GM12873 (cell line): ENCODE measurements at regions not wholly inside any gene's neighbourhood (a gene's known extent, or its start where the extent isn't known, plus 50 kb on each side); places are given as distances from the start of the nearest gene placed in this dataset.

Source experiments
- CTCF ChIP-seq: IDR thresholded peaks from 2 replicates; pipeline ENCODE4 v1.5.1; 2012; ENCODE audit warnings: low read depth, mild to moderate bottlenecking, moderate library complexity, low read length, control low read depth; ENCODE audit not compliant: insufficient read depth; ENCODE audit errors: missing control alignments

GRCh38 chr4:147163311-147163710 is 217.6 kb upstream of the TTC29 start:
- no peak for TF ChIP-seq CTCF

- no peak for TF ChIP-seq CTCF
These were observed 227.7 kb upstream of the TTC29 start for GRCh38 chr4:147173322-147173721.

GRCh38 chr4:147173797-147174432 is 228.3 kb upstream of the TTC29 start:
- TF ChIP-seq CTCF: no peak

GRCh38 chr4:147174591-147174990 is 228.9 kb upstream of the TTC29 start:
- TF ChIP-seq CTCF: no peak

GRCh38 chr4:147175460-147176025 is 229.9 kb upstream of the TTC29 start:
- no peak for TF ChIP-seq CTCF

GRCh38 chr4:147182041-147182440 is 236.4 kb upstream of the TTC29 start:
- TF ChIP-seq CTCF: no peak

- no peak for TF ChIP-seq CTCF
These were observed 247.0 kb upstream of the TTC29 start for GRCh38 chr4:147192679-147193078.

- TF ChIP-seq CTCF: no peak
These were observed 248.4 kb upstream of the TTC29 start for GRCh38 chr4:147194114-147194513.
